HG03025 (cell line): ENCODE measurements at regions not wholly inside any gene's neighbourhood (a gene's known extent, or its start where the extent isn't known, plus 50 kb on each side); places are given as distances from the start of the nearest gene placed in this dataset.
A peak's percentile ranks its signal among the peaks of the same experiment; 100 is the strongest.
"Not testable (repeated sequence)": the region's sequence is repeated elsewhere in the genome, so short reads cannot be mapped to it uniquely, and the experiment has no call there.

Source experiments
- ATAC-seq: cut with Tn5 transposase; IDR thresholded peaks from one replicate; pipeline ENCODE4 v1.9.1; 2021; ENCODE audit warnings: mild to moderate bottlenecking, moderate library complexity; ENCODE audit not compliant: unreplicated experiment, low FRiP score

DNA sequence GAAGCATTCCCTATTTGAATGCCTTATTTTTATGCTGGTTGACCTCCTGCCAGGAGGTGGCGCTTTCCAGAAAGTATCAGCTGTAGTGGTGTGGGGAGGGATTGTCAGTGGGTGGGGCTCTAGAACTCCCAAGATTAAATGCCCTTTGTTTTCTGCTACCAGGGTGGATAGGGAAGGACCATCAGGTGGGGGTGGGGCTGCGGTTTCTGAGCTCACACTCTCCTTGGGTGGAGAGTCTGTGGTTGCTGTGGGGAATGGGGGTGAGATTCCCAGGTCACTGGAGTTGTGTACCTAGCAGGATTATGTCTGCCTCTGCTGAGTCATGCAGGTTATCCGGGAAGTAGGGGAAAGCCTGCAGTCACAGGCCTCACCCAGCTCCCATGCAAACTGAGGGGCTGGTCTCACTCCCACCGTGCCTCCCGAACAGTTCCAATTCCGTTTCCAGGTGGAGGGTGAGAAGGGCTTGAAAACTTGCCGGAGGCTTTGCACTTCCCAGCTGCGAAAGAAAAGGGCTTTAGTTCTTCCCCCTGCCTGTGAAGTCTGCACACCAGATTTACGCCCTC is 68.3 kb downstream of the ALG10B start:
- ATAC-seq = no peak

DNA sequence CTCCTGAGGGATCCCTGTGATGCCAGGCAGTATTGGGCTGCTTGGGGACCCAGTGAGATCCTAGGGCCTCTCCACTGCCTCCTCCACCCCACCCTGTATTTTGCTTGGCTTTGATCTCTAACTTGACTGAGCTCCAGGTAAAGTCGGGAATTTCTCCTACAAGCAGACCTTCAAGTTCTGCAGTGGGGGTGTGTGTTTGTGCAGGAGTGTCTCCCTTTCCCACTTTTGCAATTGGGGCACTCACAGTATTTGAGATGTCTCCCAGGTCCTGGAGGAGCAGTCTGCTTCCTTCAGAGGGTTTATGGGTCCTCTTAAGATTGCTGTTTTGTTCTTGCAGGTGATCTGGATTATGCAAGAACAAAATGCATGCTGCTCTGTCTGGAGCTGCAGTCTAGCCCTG is 68.9 kb downstream of the ALG10B start:
- ATAC-seq = no peak

DNA sequence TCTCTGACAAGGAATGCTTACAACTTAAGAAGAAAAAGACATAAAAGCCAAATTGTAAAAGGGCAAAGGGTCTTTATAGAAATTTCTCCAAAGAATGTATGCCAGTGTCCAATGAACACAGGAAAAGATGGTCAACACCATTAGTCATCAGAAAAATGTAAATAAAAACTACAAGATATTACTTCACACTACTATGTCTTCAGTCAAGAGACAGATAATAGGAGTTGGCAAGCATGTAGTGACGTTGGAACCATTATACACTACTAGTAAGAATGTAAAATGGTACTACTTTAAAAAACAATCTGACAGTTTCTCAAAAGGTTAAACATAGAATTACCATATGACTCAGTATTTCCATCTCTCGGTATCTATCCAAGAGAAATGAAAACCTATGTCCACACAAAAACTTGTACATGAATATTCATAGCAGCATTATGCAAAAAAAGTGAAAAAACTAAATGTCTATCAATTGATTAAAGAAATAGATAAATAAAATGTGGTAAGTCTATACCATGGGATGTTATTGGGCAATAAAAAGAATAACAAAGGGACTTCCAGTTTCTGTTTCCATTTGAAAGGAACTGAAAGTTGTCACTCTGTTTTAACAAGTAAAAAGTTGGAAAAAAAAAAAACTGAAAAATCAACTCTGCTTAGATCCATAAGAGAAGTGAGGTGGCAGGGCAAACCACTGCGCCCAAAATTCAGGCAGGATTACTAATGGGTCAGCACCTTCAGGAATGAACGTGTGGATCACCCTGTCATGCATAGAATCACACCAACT is 69.8 kb downstream of the ALG10B start:
- ATAC-seq = peak; percentile 62

DNA sequence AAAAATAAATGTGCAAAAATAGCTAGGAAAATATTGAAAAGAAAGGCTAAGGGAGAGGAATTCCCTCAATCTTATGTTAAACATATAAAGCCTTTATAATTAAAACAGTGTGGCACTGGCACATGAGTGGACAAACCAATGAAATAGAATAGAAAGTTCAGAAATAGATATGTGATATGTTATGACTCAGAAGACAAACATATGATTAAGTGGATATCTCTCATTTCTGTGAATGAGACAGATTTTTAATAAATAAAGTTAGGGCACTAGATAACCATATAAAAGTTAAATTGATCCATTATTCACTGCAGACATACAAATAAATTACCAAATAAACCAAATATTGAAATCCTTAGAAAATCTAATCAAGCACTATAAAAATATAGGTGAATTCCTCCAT is 73.0 kb downstream of the ALG10B start:
- no peak for ATAC-seq

DNA sequence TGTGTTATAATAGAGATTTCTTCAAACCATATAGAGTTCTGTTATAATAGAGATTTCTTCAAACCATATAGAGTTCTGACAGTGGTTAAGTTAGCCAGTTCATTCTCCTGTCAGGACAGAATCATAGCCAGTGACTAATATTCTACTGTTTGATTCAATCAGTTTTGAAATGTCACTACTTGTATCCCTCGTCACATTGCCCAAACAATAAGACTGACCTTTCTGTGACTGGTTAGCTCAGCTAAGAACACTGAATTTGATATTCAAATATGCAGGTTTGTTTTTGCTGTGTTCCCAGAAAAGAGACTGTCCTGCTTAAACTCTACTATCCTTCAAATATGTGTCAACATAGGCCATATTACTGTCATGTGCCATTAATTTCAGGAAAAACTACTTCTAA is 74.4 kb downstream of the ALG10B start:
- no peak for ATAC-seq

DNA sequence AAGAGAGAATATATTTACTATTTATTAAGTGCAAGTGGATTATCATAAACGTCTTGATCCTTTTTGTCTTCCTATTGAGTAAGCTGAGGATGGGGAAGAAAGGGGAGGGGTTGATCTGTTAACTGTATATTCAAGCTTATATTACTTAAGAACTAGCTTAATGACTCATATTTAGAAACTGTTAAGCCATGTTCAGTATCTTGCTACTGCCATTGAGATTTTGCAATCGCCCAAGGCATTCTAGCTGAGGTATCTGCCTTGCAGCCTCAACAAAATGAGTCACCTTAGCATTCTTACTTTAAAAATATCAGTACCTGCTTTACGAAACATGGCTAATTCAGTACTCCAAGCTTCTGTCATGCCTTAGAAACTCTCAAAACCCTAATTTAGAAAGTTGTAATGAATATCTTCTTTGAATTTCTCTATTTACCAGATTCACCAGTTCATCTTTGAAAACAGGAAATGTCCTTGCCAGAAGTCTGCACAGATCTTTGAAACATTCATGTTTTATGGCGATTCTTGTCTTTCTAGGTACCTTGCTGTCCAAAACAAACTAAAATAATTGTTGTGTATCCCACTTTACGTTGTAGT is 76.1 kb downstream of the ALG10B start:
- ATAC-seq = peak; percentile 69

DNA sequence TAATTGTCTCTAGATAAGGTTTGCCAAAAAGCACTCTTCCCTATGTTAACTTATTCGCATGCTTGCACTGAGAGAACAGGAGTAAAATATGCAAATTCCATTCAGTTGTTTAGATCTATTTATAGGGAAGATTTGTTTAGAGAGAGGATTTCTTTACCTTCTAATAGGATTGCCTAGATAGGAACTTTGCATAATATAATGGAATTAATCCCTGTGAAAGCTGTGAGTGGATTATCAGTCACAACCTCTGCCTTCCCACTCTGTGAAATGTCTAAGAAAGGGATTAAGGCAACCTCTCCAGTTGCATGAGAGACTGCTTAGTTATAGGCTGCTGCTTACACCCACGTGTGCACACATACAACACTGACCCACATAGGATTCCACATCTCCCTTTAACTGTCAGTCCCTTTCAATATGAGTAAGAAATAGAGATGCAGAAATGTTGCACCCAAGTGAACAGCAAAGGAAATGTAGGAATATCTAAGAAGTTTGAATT is 83.2 kb downstream of the ALG10B start:
- no peak for ATAC-seq

DNA sequence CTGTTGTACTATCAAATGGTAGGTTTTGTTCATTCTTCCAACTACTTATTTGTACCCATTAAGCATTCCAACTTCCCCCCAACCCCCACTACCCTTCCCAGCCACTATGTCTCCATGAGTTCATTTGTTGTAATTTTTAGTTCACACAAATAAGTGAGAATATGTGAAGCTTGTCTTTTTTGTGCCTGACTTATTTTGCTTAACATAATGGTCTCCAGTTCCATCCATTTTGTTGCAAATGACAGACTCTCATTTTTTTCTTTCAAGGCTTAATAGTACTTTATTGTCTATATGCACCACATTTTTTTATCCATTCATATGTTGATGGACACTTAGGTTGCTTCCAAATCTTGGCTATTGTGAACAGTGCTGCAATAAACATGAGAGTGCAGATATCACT is 86.2 kb downstream of the ALG10B start:
- no peak for ATAC-seq

DNA sequence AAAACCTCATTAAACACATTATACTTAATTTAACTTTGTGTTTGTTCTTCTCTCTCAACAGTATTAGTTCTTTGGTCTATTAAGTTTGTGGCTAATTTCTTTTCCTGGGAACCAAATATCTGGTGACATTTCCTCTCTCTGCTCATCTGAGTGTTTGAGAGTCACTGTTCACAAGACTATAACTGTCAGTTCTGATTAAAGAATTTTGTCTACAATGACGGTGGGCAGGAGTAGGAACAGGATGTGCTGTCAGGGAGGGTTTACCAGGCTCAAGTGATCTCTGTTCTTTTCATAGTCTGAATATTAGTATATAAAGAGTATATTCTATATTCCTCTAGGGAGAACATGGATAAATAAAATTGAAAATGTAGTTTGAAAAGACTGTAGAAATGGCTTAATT is 92.9 kb downstream of the ALG10B start:
- no peak for ATAC-seq

DNA sequence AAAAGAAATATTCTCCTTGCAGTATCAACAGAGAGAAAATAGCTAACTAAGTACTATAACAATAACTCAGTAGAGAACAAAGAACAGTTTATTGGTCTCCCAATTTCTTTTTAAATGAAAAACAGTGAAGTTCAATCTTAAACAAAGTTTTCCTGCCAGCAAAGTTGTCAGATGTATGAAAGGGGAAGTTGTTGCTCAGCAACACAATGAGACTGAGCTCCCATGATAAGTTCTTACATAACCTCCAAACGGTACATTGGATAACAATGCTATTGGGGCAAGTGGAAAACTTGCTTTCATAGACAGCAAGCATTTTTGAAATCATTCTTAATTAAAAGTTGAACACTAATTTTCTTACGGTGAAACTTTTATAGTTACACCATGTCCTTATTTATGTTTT is 94.9 kb downstream of the ALG10B start:
- ATAC-seq = no peak

DNA sequence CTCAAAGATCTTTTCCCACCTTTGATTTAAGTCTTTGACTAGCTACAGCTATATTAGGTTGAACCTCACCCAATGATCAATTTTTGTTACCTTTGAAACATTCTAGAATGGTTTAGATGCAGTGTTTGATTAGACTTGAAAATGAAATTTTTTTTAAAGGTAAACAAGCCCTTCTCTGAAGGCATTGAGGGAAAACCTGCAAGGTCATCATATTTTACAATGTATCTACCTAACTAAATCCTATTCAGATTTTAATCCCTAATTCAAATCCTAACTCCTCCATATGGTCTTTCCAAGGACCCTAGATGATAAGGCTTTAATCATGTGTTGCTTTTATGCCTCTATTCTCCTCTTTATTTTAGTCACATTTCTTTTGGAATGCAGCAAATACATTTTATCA is 95.4 kb downstream of the ALG10B start:
- ATAC-seq = no peak

DNA sequence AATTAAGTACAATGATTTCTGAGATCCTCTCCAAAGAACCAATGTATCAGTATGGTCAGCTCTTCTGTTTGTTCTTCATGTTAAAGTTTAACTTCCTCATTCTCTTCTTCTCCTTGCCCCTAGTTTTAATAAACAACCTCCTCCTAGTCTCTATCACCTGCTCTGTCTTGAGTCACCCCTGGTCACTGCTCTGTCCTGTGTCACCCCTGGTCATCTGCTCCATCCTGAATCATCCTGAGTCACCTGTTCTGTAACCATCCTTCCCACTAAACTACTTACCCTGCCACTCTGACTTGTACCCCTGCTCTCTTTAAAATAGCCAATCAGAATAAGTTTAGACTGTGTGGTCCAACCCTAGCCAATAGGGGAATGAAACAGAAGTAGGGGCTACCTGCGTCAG is 100.5 kb downstream of the ALG10B start:
- ATAC-seq = no peak

DNA sequence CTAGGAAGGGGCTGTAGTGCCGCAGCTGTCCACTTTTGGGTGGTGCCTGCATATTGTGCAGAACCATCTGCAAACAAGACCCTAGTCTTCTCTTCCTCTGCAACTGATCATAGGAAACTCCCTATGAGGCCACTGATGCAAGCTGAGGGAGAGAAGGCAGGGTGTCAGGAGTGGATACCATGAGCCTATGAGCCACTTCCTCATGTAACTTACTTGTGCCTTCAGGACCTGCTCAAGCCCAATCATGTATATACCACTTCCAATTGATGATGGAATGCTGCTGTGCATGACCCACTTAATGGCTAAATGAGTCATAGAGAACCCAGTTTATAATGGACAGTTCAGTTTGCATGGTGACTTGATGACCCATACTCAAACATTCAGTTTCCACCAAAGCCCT is 107.9 kb downstream of the ALG10B start:
- no peak for ATAC-seq

DNA sequence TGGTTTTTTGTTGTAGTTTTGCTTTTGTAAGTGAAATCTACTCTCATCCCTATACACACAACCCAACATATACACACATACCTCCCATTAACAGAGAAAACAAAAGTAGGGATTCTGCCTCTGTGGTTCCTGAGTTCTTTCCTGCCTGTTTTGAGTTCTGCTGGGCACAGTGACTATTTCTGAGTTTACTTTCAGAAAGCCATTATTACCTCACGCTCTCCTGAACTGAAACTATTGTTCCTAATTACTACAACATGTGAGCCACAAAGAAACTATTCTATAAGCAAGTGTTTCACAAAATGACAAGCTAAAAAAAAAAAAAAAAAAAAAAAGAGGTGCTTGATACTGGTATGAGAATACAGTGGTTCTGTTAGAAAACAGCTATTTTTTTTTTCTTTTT is 110.9 kb downstream of the ALG10B start:
- no peak for ATAC-seq

DNA sequence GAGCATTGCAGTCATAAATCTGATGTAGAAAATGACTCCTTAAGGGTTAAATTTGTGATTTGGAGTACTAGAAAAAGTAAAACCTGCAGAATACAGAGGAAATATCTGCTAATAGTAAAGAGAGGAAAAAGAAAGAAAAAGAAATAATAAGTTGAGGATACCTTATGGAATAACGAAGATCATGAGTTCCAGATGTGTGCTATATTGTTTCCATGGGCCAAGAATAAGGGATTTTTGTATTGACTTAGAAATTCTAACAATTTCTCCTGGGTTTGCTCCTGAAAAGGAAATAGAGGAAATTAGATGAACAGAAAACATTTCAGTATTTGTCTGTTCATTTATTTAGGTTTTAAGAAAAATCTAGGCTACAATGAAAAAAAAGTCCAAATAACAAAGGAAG is 115.3 kb downstream of the ALG10B start:
- ATAC-seq = no peak

DNA sequence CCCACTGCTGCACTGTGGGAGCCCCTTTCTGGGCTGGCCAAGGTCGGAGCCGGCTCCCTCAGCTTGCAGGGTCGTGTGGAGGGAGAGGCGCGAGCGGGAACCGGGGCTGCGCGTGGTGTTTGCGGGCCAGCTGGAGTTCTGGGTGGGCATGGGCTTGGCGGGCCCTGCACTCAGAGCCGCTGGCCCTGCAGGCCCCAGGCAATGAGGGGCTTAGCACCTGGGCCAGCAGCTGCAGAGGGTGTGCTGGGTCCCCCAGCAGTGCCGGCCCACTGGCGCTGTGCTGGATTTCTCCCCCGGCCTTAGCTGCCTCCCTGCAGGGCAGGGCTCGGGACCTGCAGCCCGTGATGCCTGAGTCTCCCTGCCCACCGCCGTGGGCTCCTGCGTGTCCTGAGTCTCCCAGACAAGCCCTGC is 125.3 kb downstream of the ALG10B start:
- ATAC-seq = not testable (repeated sequence)

DNA sequence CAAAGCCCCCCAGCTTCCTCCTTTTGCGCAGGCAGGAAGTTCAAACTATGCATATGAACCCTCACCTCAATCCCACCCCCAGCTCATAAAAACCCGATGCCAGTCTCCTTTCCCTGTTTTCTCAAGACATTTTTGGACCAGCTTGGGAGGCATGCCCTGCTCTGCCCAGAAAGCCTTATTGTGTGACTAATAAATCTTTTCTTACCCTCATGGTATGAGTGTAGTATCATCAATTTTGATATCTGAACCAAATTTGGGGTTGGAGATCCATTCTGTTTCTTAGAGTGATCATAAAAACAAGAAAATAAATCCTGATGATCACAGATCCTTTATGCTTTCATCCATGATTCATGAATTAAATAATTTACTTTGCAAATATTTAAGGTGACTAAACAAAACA is 128.5 kb downstream of the ALG10B start:
- ATAC-seq = no peak

DNA sequence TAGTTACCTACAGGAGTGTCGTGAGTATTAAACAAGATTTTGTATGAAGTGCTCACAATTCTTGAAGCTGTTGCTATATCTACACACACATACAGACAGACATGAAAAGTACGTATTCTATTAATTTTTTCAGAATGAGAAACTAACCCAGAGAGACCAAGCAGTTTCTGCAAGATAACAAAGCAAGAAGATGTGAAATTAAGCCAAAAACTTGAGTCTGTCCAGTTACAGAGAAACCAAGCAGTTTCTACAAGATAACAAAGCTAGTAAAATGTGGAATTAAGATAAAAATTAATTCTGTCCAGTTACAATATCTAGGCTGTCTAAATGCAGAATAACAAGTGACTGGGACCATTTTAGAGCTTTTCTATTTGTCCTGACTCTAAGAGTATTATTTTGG is 132.4 kb downstream of the ALG10B start:
- ATAC-seq = no peak

DNA sequence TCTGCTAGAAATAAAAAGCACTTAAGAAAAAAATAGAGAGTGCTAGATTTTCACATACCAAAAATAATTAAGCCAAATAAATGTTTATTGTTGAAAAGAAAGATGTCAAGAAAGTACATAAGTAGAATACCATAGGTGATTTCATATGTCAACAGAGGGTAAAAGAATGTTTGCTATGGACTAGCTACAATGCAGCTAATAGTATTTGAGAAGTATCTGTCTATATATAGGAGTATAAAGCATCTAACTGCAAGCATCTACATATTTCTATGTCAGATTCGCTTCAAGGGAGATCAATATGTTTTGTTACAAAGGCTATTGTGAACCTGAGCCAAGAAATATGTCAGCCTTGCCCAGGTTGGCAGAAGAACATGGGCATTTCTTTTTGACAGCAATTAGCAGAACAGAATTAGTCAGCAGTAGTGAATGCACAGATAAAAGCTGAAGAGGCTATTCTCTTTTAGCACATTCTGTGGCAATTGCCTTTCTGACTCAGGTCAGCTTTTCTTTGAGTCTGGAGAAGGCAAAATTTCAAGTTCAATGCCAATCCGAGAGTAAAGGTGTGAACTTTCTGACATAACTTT is 140.1 kb downstream of the ALG10B start:
- ATAC-seq = no peak

DNA sequence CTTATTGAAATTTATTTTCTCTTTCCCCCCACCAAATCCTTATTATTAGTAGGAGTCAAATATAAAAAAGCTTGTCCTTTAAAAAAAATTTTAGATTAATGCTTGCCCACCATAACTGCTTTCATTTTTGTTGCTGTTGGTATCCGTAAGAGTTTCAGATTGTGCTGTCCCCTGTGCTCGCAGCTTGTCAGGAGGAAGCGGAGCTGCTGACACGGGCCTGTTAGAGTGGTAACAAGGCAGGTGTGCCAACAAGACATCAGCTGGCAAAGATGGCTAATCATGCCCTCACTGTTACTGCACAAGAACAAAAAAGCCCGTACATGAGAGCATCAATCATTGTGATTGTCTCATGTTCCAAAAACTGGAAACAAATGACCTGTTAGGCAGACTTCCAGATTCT is 148.4 kb downstream of the ALG10B start:
- no peak for ATAC-seq

DNA sequence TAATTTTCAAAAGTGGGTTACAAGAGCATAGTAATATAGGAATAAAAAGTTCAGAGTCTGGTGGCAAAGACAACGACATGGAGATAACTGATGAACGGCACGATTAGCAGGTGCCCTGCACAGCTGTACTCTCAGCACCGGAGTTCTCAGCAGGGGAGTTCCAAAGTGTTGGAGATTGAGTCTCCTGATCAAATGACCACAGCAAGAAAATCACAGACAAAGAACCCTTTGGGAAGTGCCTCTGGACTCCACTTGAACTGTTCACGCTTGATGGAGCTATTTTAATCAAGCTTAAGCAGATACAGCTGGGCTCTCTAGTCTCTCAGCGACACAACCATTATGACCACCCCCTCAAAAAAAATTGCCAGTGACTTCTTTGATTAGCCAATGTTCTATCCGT is 153.1 kb downstream of the ALG10B start:
- ATAC-seq = no peak
